GM12865 (cell line): ENCODE measurements at regions not wholly inside any gene's neighbourhood (a gene's known extent, or its start where the extent isn't known, plus 50 kb on each side); places are given as distances from the start of the nearest gene placed in this dataset.

ENCODE experiments used
- DNase-seq: peaks from one replicate; pipeline ENCODE4 v3.0.0; 2010; ENCODE audit warnings: low read depth
- H3K4me3 ChIP-seq: 2 replicates; pipeline ENCODE4 v1.5.1; 2011; ENCODE audit warnings: mild to moderate bottlenecking, low read depth, low read length, control low read depth
- TF ChIP-seq, protein P1 (sequence below): IDR thresholded peaks from 2 replicates; pipeline ENCODE4 v1.5.1; 2011; ENCODE audit warnings: low read length, control low read depth, low read depth, inconsistent platforms; ENCODE audit not compliant: insufficient read depth; ENCODE audit errors: missing control alignments

DNA sequence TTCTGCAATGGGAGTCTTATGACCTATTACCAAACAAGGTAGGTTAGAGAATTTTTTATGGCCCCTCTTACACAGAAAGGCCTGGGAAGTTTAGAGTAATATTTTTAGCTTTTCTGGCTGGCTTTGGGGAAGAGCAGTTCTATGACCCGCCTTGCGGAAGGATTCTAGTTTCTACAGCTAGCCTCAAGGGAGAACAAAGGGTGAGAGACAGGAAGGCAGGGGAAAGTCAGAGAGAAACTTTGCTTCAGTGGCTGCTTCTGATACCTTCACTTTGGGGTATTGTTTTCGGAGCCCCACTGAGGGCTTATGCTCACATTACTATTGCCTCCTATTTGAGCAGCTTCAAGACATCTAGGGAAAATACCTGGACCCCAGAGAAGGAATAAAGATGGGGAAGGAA lies 80.7 kb upstream of the NUDT4 start:
- H3K4me3 ChIP-seq: peak overlapping the region; percentile 28
- peak; percentile 85 for DNase-seq
- TF ChIP-seq, protein P1, sequence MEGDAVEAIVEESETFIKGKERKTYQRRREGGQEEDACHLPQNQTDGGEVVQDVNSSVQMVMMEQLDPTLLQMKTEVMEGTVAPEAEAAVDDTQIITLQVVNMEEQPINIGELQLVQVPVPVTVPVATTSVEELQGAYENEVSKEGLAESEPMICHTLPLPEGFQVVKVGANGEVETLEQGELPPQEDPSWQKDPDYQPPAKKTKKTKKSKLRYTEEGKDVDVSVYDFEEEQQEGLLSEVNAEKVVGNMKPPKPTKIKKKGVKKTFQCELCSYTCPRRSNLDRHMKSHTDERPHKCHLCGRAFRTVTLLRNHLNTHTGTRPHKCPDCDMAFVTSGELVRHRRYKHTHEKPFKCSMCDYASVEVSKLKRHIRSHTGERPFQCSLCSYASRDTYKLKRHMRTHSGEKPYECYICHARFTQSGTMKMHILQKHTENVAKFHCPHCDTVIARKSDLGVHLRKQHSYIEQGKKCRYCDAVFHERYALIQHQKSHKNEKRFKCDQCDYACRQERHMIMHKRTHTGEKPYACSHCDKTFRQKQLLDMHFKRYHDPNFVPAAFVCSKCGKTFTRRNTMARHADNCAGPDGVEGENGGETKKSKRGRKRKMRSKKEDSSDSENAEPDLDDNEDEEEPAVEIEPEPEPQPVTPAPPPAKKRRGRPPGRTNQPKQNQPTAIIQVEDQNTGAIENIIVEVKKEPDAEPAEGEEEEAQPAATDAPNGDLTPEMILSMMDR: no peak

DNA sequence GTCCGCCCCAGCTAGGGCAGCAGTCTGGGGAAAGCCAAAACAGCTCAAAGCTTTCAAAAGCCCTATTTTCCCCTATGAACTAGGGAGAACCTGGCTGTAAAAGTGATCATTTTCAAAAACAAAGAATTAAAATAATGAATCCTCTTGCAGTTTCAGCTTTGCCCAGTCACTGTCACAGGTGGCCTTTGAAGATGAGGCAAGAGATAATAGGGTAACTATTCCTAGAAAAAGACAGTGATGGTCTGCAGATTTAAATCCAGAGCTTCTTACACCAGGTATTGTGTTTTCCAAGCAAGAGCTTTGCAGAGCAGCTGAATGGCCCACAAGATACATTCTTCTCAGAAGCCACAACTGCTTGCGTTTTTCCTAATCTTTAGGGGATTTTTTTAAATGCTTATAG lies 80.2 kb upstream of the NUDT4 start:
- TF ChIP-seq, protein P1: no peak
- peak; percentile 5 for DNase-seq
- peak overlapping the region; percentile 28 for H3K4me3 ChIP-seq

DNA sequence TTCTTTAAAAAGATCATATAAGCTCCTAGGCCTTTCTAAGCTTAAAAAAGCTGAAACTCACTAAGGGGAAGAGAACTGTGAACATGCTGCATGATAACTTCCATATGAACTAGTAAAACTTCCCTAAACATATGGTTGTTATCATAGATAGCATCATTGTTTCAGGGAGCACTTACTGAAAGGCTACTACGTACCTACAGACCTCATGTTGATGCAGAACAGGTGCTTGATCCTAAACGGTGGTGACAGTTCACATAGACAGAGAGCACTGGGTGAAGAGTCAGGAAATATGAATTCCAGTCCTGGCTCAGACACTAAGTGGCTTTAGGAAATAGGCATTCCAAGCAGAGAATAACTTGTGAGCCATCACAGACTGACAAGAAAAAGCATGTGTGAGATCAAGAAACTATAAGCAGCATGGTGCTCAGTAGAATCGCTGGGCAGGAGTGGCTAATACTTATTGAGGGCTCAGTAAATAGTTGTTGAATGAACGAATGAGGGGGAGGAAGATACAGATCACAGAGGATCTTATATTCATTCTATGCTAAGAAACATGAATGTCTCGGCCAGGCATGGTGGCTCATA lies 78.4 kb upstream of the NUDT4 start:
- no peak for DNase-seq
- TF ChIP-seq, protein P1: no peak
- no peak overlapping the region for H3K4me3 ChIP-seq

DNA sequence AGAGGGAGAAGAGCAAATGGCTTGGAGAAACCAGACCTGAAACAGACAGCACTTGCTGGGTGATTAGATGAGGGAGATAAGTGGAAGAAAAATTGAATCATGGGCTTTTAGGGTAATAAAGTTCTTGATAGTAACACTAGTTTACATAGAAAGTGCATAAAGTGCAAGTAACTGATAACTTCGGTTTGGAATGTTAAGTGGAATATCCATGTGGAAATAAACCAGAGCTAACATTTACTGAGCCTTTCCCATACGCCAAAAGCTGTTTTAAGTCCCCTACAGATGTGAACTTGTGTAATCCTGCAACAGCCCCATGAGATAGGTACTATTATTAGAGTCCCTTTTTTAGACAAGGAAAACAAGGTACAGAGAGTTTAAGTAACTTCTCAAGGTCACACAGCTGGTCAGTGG lies 77.1 kb upstream of the NUDT4 start:
- TF ChIP-seq, protein P1: no peak
- DNase-seq: no peak
- H3K4me3 ChIP-seq: no peak overlapping the region

DNA sequence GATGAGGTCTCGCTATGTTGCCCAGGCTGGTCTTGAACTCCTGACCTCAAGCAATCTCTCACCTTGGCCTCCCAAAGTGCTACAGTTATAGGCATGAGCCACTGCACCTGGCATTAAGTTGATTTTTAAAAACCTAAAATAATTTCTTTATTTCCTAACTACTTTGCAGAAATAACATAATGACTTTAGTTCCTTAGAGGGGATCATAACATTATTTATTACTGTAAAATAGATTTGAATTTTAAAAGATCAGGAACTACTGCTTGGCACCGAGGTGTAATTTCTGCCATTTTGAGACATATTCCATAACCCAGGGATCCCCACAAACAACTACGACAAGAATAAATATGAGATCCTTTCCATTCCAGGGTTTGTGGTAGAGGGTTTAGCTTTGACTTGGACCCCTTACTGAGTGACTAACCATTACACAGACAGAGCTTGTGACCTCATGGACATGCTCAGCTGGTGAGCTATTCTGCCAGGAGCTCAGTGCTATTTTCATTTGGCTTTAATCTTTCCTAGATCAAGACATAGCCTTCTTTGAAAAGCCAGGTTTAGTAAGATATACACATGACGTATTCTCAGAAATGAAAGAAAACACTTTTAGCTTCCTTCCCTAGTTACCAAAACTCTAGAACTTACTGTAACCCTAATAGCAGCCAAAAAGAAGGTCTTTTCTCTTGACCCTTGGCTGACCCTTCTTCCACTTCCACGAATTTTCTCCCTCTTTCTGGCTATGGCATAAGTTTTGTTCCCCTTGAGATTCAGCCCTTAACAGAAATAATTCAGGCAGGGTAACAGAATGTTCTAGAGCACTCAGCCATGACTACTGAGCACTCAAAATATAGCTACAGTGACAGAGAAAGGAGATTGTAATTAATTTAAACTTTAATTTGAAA lies 75.1 kb upstream of the NUDT4 start:
- peak; percentile 7 for DNase-seq
- H3K4me3 ChIP-seq: no peak overlapping the region
- TF ChIP-seq, protein P1: no peak

DNA sequence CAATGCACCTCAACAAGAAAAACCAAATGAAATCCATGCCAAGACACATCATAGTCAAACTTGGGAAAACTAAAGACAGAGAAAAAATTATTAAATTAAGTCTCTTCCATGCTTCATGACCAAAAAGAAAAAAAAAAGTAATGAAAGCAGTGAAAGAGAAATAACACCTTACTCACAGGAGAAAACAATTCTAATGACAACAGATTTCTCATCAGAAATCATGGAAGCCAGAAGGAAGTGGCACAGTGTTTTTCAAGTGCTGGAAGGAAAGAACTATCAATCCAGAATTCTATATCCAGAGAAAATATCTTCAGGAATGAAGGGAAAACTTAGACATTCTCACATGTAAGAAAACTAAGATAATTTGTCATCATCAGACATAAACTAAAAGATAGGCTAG lies 71.1 kb upstream of the NUDT4 start:
- TF ChIP-seq, protein P1: no peak
- H3K4me3 ChIP-seq: no peak overlapping the region
- DNase-seq: no peak
